Cerebellar cortex (tissue), 1 donor: ENCODE measurements at regions not wholly inside any gene's neighbourhood (a gene's known extent, or its start where the extent isn't known, plus 50 kb on each side); places are given as distances from the start of the nearest gene placed in this dataset.

Source experiments
- DNase-seq: peaks from one replicate; pipeline ENCODE4 v3.0.0-alpha.2; 2015; ENCODE audit warnings: low spot score

GRCh38 chr7:109126404-109127050 is 556.9 kb downstream of the DNAJB9 start:
- no peak for DNase-seq

DNA sequence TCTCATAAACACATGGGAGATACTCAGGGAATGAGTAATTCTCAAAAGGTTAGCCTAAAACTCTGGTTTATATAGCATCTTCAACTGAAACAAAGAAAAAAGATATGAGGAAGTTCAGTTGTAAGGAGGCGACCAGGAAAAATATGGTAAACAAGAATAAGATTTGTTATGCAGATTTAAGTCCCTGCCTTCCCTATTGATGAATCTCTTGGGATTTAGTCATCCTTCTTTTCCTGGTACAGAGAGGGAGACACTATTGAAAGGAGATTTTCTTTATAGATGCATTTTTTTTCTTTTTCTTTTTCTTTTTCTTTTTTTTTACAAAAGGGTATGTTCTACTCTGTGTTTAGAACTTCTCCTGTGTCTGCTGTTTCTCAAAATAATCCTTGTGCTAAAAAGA is 557.5 kb downstream of the DNAJB9 start:
- DNase-seq: no peak

DNA sequence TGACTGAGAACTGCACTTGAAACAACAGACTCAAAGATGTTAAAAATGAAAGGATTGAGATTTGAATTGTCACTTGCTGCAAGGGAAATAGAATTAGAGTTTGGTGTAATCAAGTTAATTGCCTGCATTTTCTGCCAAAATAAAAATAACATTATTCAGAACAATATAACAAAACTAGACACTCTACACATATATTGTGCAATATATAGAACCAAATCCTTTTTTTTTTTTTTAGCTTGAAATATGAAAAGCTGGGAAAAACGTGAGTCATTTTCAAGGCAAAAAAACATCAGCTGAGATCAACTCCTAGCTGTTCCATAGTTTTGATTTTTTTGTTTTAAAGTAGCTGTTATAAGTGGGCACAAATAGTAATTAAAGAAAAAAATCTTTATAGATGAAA is 561.5 kb downstream of the DNAJB9 start:
- no peak for DNase-seq

- no peak for DNase-seq
Measured at GRCh38 chr7:109136893-109137292, 567.2 kb downstream of the DNAJB9 start.

DNA sequence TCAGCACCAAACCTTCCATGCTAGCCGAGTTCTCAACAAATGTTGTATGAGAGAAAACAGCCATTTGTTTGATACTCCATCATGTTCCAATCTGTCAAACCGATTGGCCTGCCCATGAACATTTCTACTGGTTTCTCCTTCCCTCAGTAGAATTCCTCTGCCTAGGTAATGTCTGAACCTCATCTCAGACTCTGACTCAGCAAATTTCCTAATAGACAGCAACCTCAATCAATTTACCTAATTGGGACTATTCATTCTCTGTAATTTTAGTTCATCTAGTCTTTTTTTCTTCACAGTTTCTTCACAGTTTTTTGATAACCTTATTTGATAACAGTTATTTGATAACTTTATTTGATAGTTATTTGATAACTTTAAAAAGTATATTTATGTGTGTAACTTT is 585.1 kb downstream of the DNAJB9 start:
- DNase-seq: no peak

- DNase-seq: no peak
Measured at GRCh38 chr7:109158246-109158645, 588.6 kb downstream of the DNAJB9 start.

DNA sequence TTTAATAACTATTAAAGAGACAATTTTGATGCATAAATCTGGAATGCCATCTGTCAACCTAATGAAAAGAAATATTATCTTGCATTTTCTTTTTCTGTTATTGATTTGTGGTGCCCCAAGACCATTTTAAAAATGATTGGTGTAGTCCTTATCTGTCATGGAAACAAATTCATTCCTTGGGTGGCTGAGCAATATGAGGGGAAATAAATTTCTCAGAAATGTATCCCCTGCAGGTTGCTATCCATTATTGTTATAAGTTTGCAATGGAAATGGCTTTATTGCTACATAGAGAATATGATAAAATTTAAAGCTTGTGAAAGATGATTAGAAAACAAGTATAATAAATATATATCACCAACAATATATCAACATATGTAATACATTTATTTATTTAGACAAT is 607.0 kb downstream of the DNAJB9 start:
- no peak for DNase-seq

DNA sequence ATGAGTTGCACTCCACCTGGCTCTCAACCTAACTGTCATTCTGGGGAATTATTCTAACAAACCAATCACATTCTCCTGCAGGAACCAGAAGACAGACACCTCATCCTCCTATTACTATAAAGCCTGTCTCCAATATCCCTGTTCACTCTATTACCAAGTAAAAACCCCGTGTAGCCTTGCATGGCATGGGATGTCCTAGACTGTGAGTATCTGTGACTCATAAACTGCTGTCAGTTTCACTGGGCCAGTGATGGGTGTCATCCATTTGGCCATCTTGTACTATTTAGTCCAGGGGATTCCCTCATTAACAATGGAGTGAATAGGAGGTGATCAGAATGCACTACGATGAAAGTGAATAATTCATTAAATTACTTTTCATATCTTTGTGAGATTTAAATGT is 608.7 kb downstream of the DNAJB9 start:
- no peak for DNase-seq

DNA sequence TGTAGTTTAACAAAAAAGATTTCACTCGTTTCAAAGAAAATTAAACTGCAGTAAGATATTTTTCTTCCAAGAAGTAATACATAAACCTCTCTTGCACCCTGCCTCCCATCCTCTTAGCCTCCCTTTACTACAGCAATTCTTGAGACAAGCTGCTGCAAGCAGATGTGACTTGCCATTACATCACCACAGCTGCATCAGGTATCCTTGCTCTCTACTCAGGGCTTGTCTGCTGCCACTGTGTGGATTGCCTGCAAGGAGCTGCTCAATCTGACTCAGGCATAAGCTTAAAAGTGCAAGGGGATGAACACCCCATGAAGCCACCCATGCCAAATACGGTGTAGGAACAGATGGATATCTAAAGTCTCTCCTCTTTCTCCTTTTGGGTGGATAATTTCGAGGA is 609.9 kb downstream of the DNAJB9 start:
- DNase-seq: no peak

DNA sequence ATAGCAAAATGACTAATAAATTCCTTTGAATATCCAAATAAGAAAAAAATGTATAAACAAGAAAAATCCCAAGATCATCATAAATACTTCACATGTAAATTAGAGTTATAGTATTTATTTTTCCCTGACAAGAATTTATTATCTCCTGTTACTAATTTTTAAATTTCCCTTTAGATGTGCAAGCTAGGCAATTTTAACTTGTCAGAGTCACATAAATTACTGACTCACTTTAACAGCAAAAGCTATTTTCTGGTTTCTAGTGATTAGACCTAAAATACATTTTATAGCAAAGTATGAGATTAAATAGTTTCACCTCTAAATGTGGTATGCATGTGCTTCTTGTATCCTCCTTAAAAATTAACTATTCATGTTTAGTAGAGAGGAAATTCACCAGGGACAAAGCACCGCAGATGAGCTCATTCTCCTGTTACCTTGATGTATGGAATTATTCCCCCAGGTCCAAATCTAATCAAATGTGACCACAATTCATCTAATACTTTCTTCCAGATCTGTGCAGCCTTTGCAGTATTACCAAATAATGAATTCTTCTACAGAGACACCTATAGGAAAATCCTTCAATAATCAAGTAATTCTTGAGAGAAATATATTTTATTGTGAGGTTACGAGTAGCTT is 621.2 kb downstream of the DNAJB9 start:
- no peak for DNase-seq

DNA sequence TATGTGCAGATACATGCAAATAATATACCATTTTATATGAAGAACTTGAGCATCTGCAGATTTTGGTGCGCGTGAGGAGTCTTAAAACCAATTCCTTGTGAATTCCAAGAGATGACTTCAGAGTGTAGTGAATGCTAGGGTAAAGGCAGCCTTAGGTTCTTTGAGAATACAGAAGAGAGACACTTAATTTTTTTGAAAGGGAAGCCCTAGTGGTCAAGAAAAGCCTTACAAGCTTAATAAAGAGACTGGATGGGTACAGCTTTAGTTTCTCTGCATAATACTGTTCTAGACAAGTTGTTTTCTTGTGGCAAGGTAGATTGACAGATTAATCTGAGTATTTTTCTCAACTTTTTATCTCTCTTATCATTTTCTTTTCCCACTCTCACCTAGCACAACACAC is 636.5 kb downstream of the DNAJB9 start:
- no peak for DNase-seq

DNA sequence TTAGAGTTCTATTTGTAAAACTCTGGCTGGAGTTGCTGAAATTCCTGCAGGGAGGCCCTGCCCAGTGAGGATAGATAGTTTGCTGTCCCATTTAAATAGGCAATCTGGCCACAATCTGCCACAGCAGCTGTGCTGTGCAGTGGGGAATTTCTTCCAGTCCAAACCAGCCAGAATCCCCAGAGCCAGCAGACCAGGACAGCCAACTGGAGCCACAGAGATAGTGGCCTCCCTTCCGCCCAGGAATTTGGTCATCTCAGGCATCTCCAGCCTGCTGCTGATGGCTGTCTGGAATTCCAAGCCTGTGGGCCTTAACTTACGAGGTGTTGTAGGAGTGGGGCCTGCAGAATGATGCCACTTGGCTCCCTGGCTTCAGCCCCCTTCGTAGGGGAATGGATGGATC is 643.4 kb downstream of the DNAJB9 start:
- no peak for DNase-seq

DNA sequence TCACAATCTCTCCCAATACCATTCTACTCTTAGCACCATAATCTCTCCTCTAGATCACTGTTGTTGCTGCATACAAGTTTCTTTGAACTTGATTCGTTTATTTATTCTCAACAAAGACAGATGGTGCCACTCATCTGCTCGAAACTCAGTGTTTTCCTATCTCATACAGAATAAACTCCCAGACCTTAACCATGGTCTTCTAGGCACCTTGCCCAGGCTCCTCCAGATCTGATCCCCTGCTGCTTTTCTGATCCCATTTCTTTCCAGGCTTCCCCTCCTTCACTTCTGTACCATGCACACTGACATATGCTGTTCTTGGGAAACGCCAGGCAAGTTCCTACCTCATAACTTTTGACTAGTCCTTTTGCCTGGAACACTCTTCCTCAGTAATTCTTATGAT is 645.7 kb downstream of the DNAJB9 start:
- DNase-seq: no peak

- DNase-seq: no peak
Measured at GRCh38 chr7:109224100-109224499, 654.4 kb downstream of the DNAJB9 start.

GRCh38 chr7:109226699-109227098 is 657.0 kb downstream of the DNAJB9 start:
- DNase-seq: no peak

DNA sequence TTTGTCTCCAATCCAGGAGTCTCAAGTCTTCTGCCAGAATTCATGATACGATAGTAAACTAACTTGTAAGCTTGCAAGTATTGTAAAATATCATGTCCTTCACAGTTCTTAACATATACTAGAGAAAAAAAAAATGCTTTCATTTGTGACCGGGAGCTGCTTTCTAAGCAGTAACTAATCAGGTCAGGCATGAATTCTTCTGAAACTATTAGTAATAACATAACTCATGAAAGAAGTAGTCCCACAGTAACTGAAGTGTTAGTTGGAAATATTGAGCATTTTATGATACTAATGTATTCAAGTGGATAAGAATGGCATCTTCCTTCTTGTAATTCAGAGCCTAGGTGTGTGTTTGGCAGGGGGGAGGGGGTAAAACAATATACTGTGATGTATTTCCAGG is 665.6 kb downstream of the DNAJB9 start:
- no peak for DNase-seq

GRCh38 chr7:109246330-109247077 is 676.8 kb downstream of the DNAJB9 start:
- DNase-seq: no peak

DNA sequence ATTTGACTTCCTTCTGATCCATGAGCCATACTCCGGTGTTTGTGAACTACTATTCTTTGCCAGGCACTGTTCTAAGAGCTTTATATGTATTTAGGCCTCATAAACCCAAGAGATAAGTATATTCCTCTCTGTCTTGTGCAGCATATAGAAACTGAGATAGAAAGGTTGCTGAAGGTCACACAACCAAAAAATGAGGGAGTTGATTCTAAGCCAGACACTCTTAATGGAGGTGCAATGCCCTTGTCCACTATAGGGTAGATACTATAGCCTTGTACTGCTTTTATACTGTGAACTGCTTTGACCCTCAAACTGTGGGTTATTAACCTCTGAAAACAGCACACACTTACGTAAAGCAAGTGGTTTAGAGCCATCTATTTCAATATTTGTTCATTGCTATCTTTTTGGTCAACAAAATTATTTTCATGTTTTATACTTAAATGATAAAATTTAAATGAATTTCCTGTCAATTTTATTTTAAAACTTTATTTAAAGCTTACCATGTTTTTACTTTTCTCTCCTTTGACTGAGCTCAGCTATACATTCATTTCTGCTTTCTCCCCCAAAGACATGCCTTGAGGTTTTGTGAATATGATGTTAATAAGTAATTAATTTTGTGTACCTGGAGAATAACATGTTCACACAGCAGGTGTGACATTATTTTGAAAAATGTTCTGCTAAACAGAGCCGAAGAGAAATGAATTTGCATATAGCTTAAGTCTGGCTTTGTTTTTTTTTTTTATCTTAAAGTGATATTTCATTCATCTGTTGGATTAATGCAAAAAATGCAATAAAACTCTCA is 687.3 kb downstream of the DNAJB9 start:
- no peak for DNase-seq

DNA sequence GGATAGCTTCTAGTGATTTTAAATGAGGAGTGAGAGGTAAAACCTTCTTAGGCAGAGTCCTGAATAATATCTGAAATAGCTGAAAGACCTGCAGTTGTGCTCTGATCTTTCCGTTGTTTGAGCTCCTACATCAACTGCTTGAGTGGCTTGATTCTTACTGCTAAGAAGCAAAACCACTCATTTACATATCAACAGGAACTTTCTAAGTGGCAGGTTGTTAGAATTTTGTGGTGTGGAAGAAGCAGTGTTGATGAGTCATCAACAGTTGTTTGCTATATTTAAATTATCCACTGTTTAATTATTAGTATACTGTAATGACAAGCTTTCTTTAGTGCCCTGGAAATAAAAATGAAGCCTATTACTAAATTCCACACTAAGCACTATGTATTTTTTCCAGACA is 689.5 kb downstream of the DNAJB9 start:
- no peak for DNase-seq

DNA sequence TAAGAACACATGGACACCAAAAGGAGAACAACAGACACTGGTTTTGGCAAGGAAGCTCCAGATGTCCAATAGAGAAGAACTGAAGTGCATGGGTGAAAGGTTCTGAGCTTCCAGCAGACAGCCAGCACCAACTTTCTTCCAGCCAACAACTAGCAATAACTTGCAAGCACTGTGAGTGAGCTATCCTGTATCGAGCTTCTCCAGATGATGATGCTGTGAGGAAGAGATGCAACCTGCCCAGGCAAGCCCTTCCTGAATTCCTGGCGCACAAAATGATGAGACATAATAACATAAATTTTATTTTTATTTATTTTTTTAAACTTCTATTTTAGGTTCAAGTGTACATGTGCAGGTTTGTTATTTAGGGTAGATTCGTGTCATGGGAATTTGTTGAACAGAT is 692.1 kb downstream of the DNAJB9 start:
- no peak for DNase-seq

- no peak for DNase-seq
Measured at GRCh38 chr7:109266610-109267009, 696.9 kb downstream of the DNAJB9 start.

DNA sequence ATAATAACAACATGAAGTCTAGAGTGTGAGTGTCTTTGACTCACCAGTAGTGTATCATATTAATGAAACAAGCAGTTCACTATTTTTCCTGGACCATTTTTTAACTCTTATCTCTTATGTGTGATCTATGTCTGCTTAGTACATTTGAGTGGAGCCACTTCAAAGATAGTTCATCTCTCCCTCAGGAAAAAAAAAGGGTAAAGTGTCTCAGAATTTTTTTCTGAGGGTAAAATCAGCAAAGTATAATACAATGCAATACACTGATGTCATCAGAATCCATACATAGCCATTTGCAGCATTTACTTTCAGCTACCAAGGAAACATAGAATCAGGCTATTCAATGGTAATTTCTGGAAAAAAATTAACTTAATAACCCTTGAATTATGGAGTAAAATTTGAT is 706.7 kb downstream of the DNAJB9 start:
- no peak for DNase-seq

GRCh38 chr7:109282726-109283125 is 713.1 kb downstream of the DNAJB9 start:
- DNase-seq: no peak
